HEK293 (cell line): ENCODE measurements at regions not wholly inside any gene's neighbourhood (a gene's known extent, or its start where the extent isn't known, plus 50 kb on each side); places are given as distances from the start of the nearest gene placed in this dataset.

Experiments
- CTCF ChIA-PET: fragments of 350-600 bp; formaldehyde crosslinking; extraction: SDS; loops from one replicate; lab custom pipeline; 2021; ENCODE audit warnings: antibody characterized with exemption; lab: Yijun Ruan, JAX
- POLR2A ChIA-PET: fragments of 300-600 bp; formaldehyde crosslinking; extraction: SDS; loops from one replicate; lab custom pipeline; 2020; ENCODE audit warnings: antibody characterized with exemption, inconsistent platforms; lab: Yijun Ruan, JAX
- H3K27ac ChIP-seq: fragments of 200-500 bp; sonication (Bioruptor generic); 2 replicates; pipeline ENCODE4 v1.5.1; 2014; ENCODE audit warnings: low read depth, low read length, control low read depth, inconsistent platforms; ENCODE audit errors: extremely low read depth
- H3K36me3 ChIP-seq, 2 experiments: fragments of 200-500 bp in 1 of 2; sonication (Bioruptor generic) in 1 of 2; 1 replicate in 1 of 2; 2 replicates in 1 of 2; pipeline ENCODE4 v1.5.1; 2014 to 2017; ENCODE audit warnings: inconsistent platforms in 2 of 2, low read length in 2 of 2; ENCODE audit not compliant: control insufficient read depth in 2 of 2, insufficient read depth in 1 of 2
- H3K4me1 ChIP-seq: fragments of 200-500 bp; sonication (Bioruptor generic); 2 replicates; pipeline ENCODE4 v1.5.1; 2014; ENCODE audit warnings: mild to moderate bottlenecking, low read length, inconsistent platforms; ENCODE audit not compliant: control insufficient read depth, insufficient read depth
- H3K4me3 ChIP-seq: 2 replicates; pipeline ENCODE4 v1.5.1; 2011; ENCODE audit warnings: low read depth, mild to moderate bottlenecking, control low read depth, low read length, moderate library complexity
- H3K9me3 ChIP-seq: fragments of 200-500 bp; sonication (Bioruptor generic); 2 replicates; pipeline ENCODE4 v1.5.1; 2014; ENCODE audit warnings: low read depth, low read length, inconsistent platforms; ENCODE audit not compliant: control insufficient read depth, insufficient read depth
- HOXA7 ChIP-seq: sonication (generic); formaldehyde crosslinking; IDR thresholded peaks from 2 replicates; pipeline ENCODE4 v1.8.1; 2022; ENCODE audit warnings: missing genetic modification reagents, borderline replicate concordance
- SALL2 ChIP-seq: fragments of 450-650 bp; formaldehyde crosslinking; IDR thresholded peaks from 2 replicates; pipeline ENCODE4 v1.5.0; 2017; ENCODE audit warnings: missing biosample characterization, mild to moderate bottlenecking, missing genetic modification characterization, borderline replicate concordance
- ZBTB20 ChIP-seq: fragments of 450-650 bp; formaldehyde crosslinking; IDR thresholded peaks from 2 replicates; pipeline ENCODE4 v1.5.1; 2016; ENCODE audit warnings: missing biosample characterization, missing genetic modification characterization
- ZEB2 ChIP-seq: fragments of 450-650 bp; formaldehyde crosslinking; IDR thresholded peaks from 2 replicates; pipeline ENCODE4 v1.5.1; 2016; ENCODE audit warnings: missing biosample characterization, missing genetic modification characterization
- ZNF10 ChIP-seq: fragments of 450-650 bp; formaldehyde crosslinking; IDR thresholded peaks from 2 replicates; pipeline ENCODE4 v1.5.1; 2017; ENCODE audit warnings: missing biosample characterization, missing genetic modification characterization
- ZNF248 ChIP-seq: fragments of 450-650 bp; formaldehyde crosslinking; IDR thresholded peaks from 2 replicates; pipeline ENCODE4 v1.5.1; 2017; ENCODE audit warnings: missing biosample characterization, missing genetic modification characterization
- ZNF341 ChIP-seq: fragments of 450-650 bp; formaldehyde crosslinking; IDR thresholded peaks from 2 replicates; pipeline ENCODE4; 2016; ENCODE audit warnings: low read depth, missing biosample characterization, missing genetic modification characterization
- ZNF391 ChIP-seq: fragments of 450-650 bp; formaldehyde crosslinking; IDR thresholded peaks from 2 replicates; pipeline ENCODE4 v1.5.1; 2016; ENCODE audit warnings: low read depth, missing biosample characterization, missing genetic modification characterization, borderline replicate concordance
- ZNF398 ChIP-seq: fragments of 450-650 bp; formaldehyde crosslinking; IDR thresholded peaks from 2 replicates; pipeline ENCODE4 v1.5.1; 2017; ENCODE audit warnings: missing biosample characterization, missing genetic modification characterization
- ZNF404 ChIP-seq: fragments of 450-650 bp; formaldehyde crosslinking; IDR thresholded peaks from 2 replicates; pipeline ENCODE4 v1.5.1; 2017; ENCODE audit warnings: missing biosample characterization, missing genetic modification characterization
- ZNF416 ChIP-seq: fragments of 450-650 bp; formaldehyde crosslinking; IDR thresholded peaks from 2 replicates; pipeline ENCODE4 v1.5.1; 2016; ENCODE audit warnings: missing biosample characterization, missing genetic modification characterization
- ZNF423 ChIP-seq: fragments of 450-650 bp; formaldehyde crosslinking; IDR thresholded peaks from 2 replicates; pipeline ENCODE4 v1.5.1; 2016; ENCODE audit warnings: missing biosample characterization, missing genetic modification characterization
- ZNF433 ChIP-seq: fragments of 450-650 bp; formaldehyde crosslinking; IDR thresholded peaks from 2 replicates; pipeline ENCODE4 v1.5.1; 2016; ENCODE audit warnings: missing biosample characterization, missing genetic modification characterization, low read depth
- ZNF510 ChIP-seq: fragments of 450-650 bp; formaldehyde crosslinking; IDR thresholded peaks from 2 replicates; pipeline ENCODE4 v1.5.1; 2018; ENCODE audit warnings: mild to moderate bottlenecking, missing genetic modification characterization, missing biosample characterization; ENCODE audit not compliant: insufficient replicate concordance
- ZNF549 ChIP-seq: fragments of 450-650 bp; IDR thresholded peaks from 2 replicates; pipeline ENCODE4 v1.5.1; 2018; ENCODE audit warnings: missing biosample characterization, missing genetic modification characterization, mild to moderate bottlenecking, inconsistent platforms, moderate library complexity
- ZNF596 ChIP-seq: fragments of 450-650 bp; IDR thresholded peaks from 2 replicates; pipeline ENCODE4 v1.5.0; 2018; ENCODE audit warnings: missing biosample characterization, mild to moderate bottlenecking, missing genetic modification characterization, moderate library complexity
- ZNF621 ChIP-seq: fragments of 450-650 bp; formaldehyde crosslinking; IDR thresholded peaks from 2 replicates; pipeline ENCODE4 v1.5.1; 2017; ENCODE audit warnings: missing biosample characterization, missing genetic modification characterization
- ZNF670 ChIP-seq: fragments of 450-650 bp; formaldehyde crosslinking; IDR thresholded peaks from 2 replicates; pipeline ENCODE4 v1.5.1; 2016; ENCODE audit warnings: missing biosample characterization, missing genetic modification characterization, low read depth
- ZSCAN16 ChIP-seq: fragments of 450-650 bp; formaldehyde crosslinking; IDR thresholded peaks from 2 replicates; pipeline ENCODE4 v1.5.1; 2016; ENCODE audit warnings: missing biosample characterization, missing genetic modification characterization
- ZSCAN18 ChIP-seq: fragments of 450-650 bp; formaldehyde crosslinking; IDR thresholded peaks from 2 replicates; pipeline ENCODE4 v1.5.1; 2016; ENCODE audit warnings: missing biosample characterization, missing genetic modification characterization

- TF ChIP-seq ZNF670 (tag by site-specific recombination): no peak
- TF ChIP-seq, all 188 proteins: peak for 0
Observed at GRCh38 chr6:25035512-25036435, 100.0 kb upstream of the RIPOR2 start (continued).

- ChIA-PET CTCF (interaction anchor here (0.7 to 1.7 kb wide), 3 partner anchors 10 to 181 kb away, joined by 3 to 6 read pairs (median 5); no protein-coding TSS in a partner anchor), POLR2A (no interaction called here)
- Histone ChIP-seq H3K9me3 (no peaks in the 10 kb centered on the region), H3K27ac (no peak overlapping the region), H3K36me3 (no peaks in the 10 kb centered on the region), H3K4me1 (no peaks in the 10 kb centered on the region), H3K4me3 (no peak overlapping the region)
- TF ChIP-seq ZSCAN16 (no peak), SALL2 (tag by site-specific recombination) (no peak)
Observed at GRCh38 chr6:25036461-25036860, 100.7 kb upstream of the RIPOR2 start.

DNA sequence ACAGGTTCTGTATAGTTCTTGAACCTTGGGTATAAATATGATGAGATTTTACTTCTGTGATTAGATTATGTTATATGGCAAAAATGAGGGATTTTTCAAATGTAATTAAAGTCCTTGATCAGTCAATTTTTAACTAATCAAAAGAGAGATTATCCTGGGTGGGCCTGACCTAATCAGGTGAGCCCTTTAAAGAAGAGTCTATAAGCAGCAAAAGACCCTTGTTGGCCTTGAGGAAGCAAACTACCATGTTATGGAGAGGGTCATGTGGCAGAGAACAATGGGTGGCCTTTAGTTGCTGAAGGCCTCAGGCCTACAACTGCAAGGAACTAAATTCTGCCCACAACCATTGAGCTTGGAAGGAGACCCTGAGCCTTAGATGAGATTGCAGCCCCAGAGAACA is 102.5 kb upstream of the RIPOR2 start:
- Histone ChIP-seq H3K36me3 (no peaks in the 10 kb centered on the region), H3K4me1 (no peaks in the 10 kb centered on the region), H3K27ac (no peak overlapping the region), H3K9me3 (no peaks in the 10 kb centered on the region), H3K4me3 (no peak overlapping the region)
- no peak for TF ChIP-seq ZNF404 (tag by site-specific recombination)
- TF ChIP-seq ZEB2 (tag by site-specific recombination): no peak
- peak; percentile 99 for TF ChIP-seq ZNF10
- TF ChIP-seq ZNF423 (tag by site-specific recombination): no peak
- no peak for TF ChIP-seq ZNF416 (tag by site-specific recombination)
- TF ChIP-seq ZNF391 (tag by site-specific recombination): no peak
- POLR2A ChIA-PET: no interaction called here
- CTCF ChIA-PET: interaction anchor here (0.7 to 2.3 kb wide), 5 partner anchors 33 to 314 kb away, joined by 3 to 7 read pairs (median 3); no protein-coding TSS in a partner anchor

DNA sequence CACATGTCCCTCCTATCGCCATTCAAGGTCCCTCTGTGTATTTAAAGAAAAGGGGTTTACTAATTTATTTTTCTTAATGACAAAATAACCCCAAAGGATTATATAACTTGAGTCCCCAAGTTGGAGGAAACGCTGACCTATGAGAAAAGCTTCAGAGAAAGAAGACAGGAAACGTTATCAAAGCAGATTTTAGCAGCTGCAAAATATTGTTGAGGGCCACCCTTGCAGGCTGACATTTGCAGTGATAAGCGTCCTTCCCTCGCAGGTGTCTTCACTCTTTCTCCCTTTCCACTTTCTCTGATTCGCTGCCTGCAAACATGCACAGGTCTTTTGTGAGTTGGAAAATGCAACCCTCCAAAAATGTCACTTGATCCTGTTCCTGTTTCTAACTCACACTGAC is 103.2 kb upstream of the RIPOR2 start:
- Histone ChIP-seq H3K4me1 (no peaks in the 10 kb centered on the region), H3K9me3 (no peaks in the 10 kb centered on the region), H3K27ac (no peak overlapping the region), H3K4me3 (no peak overlapping the region), H3K36me3 (no peaks in the 10 kb centered on the region)
- TF ChIP-seq ZNF621 (tag by site-specific recombination): no peak
- no peak for TF ChIP-seq ZBTB20
- no peak for TF ChIP-seq HOXA7 (CRISPR knock-in tag)
- no peak for TF ChIP-seq ZNF341 (tag by site-specific recombination)
- TF ChIP-seq ZNF398: no peak
- no peak for TF ChIP-seq ZNF248
- no peak for TF ChIP-seq ZNF433 (tag by site-specific recombination)
- TF ChIP-seq ZSCAN18 (tag by site-specific recombination): no peak
- no peak for TF ChIP-seq ZNF596 (tag by site-specific recombination)
- TF ChIP-seq ZNF510 (tag by site-specific recombination): no peak
- no peak for TF ChIP-seq ZNF10
- TF ChIP-seq ZNF549: no peak
- ChIA-PET CTCF (interaction anchor here (0.6 to 2.3 kb wide), 6 partner anchors 32 to 608 kb away, joined by 3 to 7 read pairs (median 3); no protein-coding TSS in a partner anchor), POLR2A (no interaction called here)
